ENCODE measurements at regions not wholly inside any gene's neighbourhood (a gene's known extent, or its start where the extent isn't known, plus 50 kb on each side); places are given as distances from the start of the nearest gene placed in this dataset.

- POLR2A ChIA-PET, result no interaction called here
- TF ChIP-seq HDGF (IDR thresholded peaks at IDR 0.05; ENCODE audit: borderline replicate concordance) (no peak), SP1 (IDR thresholded peaks at IDR 0.05) (no peak), FOXK2 (IDR thresholded peaks at IDR 0.05) (no peak), FOXA1 (IDR thresholded peaks at IDR 0.05) (no peak), BHLHE40 (IDR thresholded peaks at IDR 0.05; ENCODE audit: borderline replicate concordance) (no peak), ELF4 (IDR thresholded peaks at IDR 0.05) (no peak), LEF1 (IDR thresholded peaks at IDR 0.05; ENCODE audit: borderline replicate concordance) (no peak), PKNOX1 (IDR thresholded peaks at IDR 0.05) (no peak), TARDBP (IDR thresholded peaks at IDR 0.05) (no peak), ZNF384 (IDR thresholded peaks at IDR 0.05) (no peak), FOXM1 (IDR thresholded peaks at IDR 0.05; ENCODE audit: borderline replicate concordance) (no peak), L3MBTL2 (conservative IDR thresholded peaks at IDR 0.05) (no peak)
Observed at GRCh38 chrX:93791304-93791703, 117.3 kb downstream of the FAM133A start.

More at GRCh38 chrX:93791304-93791703, 117.3 kb downstream of the FAM133A start:
- CTCF ChIA-PET, result interaction anchor here (0.7 kb wide), 1 partner anchor 27 kb away, joined by 4 read pairs; no protein-coding TSS in a partner anchor
- no peak for DNase-seq (ENCODE audit: extremely low spot score)
